Sciatic nerve (tissue), 2 donors: ENCODE measurements at regions not wholly inside any gene's neighbourhood (a gene's known extent, or its start where the extent isn't known, plus 50 kb on each side); places are given as distances from the start of the nearest gene placed in this dataset.

Experiments used
- ATAC-seq: fragments of 200-7000 bp; cut with Tn5 transposase; one replicate; pipeline ENCODE4 v1.9.1; 2020; ENCODE audit warnings: mild to moderate bottlenecking, moderate library complexity
- DNase-seq: peaks from one replicate; pipeline ENCODE4 v3.0.0-alpha.2; 2020; ENCODE audit warnings: low spot score
- intact Hi-C: fragments of 100-400 bp; cut with DNase I; formaldehyde crosslinking; loops from one replicate; pipeline ENCODE4 v1.14.2; 2022
- donor health status: DM: no; HTN: no; CAD: no.
- donor health status: DM: no; HTN: no; CAD: no.

- DNase-seq (no peak), ATAC-seq (no peak)
- intact Hi-C loops: no loop called here
Measured at GRCh38 chr11:15635521-15635920, 520.8 kb downstream of the INSC start.

GRCh38 chr11:15636521-15637089 lies 521.9 kb downstream of the INSC start:
- intact Hi-C loops: no loop called here

GRCh38 chr11:15638386-15638787 lies 523.7 kb downstream of the INSC start:
- ATAC-seq (peak; percentile 68), DNase-seq (no peak)
- intact Hi-C loops: no loop called here

More at GRCh38 chr11:15636521-15637089, 521.9 kb downstream of the INSC start:
- no peak for ATAC-seq
- DNase-seq: no peak

GRCh38 chr11:15640318-15640717 lies 525.6 kb downstream of the INSC start:
- intact Hi-C loops: no loop called here
- ATAC-seq (peak; percentile 15), DNase-seq (no peak)

- DNase-seq: no peak
- intact Hi-C loops: no loop called here
- ATAC-seq: no peak
Measured at GRCh38 chr11:15641271-15642045, 526.7 kb downstream of the INSC start.

GRCh38 chr11:15645201-15645600 lies 530.5 kb downstream of the INSC start:
- no peak for DNase-seq
- ATAC-seq: no peak
- intact Hi-C loops: no loop called here

GRCh38 chr11:15649371-15650104 lies 534.8 kb downstream of the INSC start:
- DNase-seq (no peak), ATAC-seq (peak; percentile 36)
- intact Hi-C loops: loop anchor here (5.0 kb wide), 1 partner anchor 963 kb away; no protein-coding TSS in a partner anchor

- peak; percentile 95 for DNase-seq
- peak; percentile 98 for ATAC-seq
- intact Hi-C loops: loop anchor here (5.0 kb wide), 1 partner anchor 962 kb away; no protein-coding TSS in a partner anchor
Measured at GRCh38 chr11:15650105-15650938, 535.6 kb downstream of the INSC start.

GRCh38 chr11:15651033-15651432 lies 536.3 kb downstream of the INSC start:
- DNase-seq (no peak), ATAC-seq (no peak)
- intact Hi-C loops: loop anchor here (5.0 kb wide), 1 partner anchor 961 kb away; no protein-coding TSS in a partner anchor

GRCh38 chr11:15651816-15652215 lies 537.1 kb downstream of the INSC start:
- ATAC-seq (no peak), DNase-seq (no peak)
- intact Hi-C loops: loop anchor here (5.0 kb wide), 1 partner anchor 960 kb away; no protein-coding TSS in a partner anchor

- intact Hi-C loops: loop anchor here (5.0 kb wide), 1 partner anchor 959 kb away; no protein-coding TSS in a partner anchor
- ATAC-seq (no peak), DNase-seq (no peak)
Measured at GRCh38 chr11:15653191-15653710, 538.5 kb downstream of the INSC start.

- intact Hi-C loops: loop anchor here (5.0 kb wide), 1 partner anchor 958 kb away; no protein-coding TSS in a partner anchor
- no peak for ATAC-seq
- DNase-seq: no peak
Measured at GRCh38 chr11:15654451-15654850, 539.7 kb downstream of the INSC start.

- intact Hi-C loops: no loop called here
- no peak for ATAC-seq
Measured at GRCh38 chr11:15655552-15655951, 540.8 kb downstream of the INSC start.

GRCh38 chr11:15657264-15657663 lies 542.5 kb downstream of the INSC start:
- intact Hi-C loops: no loop called here
- no peak for ATAC-seq
- DNase-seq: no peak

More at GRCh38 chr11:15655552-15655951, 540.8 kb downstream of the INSC start:
- DNase-seq: no peak

GRCh38 chr11:15660496-15660895 lies 545.8 kb downstream of the INSC start:
- intact Hi-C loops: no loop called here
- ATAC-seq (no peak), DNase-seq (no peak)

GRCh38 chr11:15662285-15662684 lies 547.6 kb downstream of the INSC start:
- ATAC-seq (no peak), DNase-seq (no peak)
- intact Hi-C loops: no loop called here

GRCh38 chr11:15663777-15664218 lies 549.1 kb downstream of the INSC start:
- intact Hi-C loops: no loop called here
- DNase-seq (no peak), ATAC-seq (peak; percentile 84)

GRCh38 chr11:15665368-15665871 lies 550.7 kb downstream of the INSC start:
- no peak for DNase-seq
- intact Hi-C loops: no loop called here
- no peak for ATAC-seq
